ENCODE measurements at regions not wholly inside any gene's neighbourhood (a gene's known extent, or its start where the extent isn't known, plus 50 kb on each side); places are given as distances from the start of the nearest gene placed in this dataset.

- intact Hi-C loops (cut with DNase I, micrococcal nuclease), result no loop called here
- H3K4me1 ChIP-seq (ENCODE audit: low read depth), result no peaks in the 10 kb centered on the region
- DNase-seq (no peak), ATAC-seq (no peak)
- H3K36me3 ChIP-seq (ENCODE audit: low read depth), result no peaks in the 10 kb centered on the region
- TF ChIP-seq CTCF (IDR thresholded peaks at IDR 0.05), result no peak
- H3K4me3 ChIP-seq, result no peak overlapping the region
- H3K9me3 ChIP-seq, result no peaks in the 10 kb centered on the region
Measured at GRCh38 chr18:55047546-55047945, 88.3 kb upstream of the CCDC68 start.

DNA sequence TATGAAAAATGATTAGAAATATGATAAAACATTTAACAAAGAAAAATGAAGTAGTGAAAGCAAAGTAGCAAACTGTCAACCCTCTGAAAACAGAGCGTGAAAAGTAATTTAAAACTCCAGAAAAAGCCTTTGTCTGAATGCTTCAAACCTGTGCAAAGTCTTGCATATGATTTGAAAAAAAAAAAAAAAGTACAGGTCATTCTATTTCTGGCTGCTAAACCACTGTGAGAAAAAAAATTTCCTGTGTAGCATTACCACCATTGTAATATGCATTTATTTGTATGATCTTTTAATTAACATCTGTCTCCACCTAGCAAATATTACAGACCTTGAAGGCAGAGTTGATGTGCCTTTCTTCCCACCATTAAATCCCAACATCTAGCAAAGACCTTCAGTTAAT lies 82.1 kb upstream of the CCDC68 start:
- DNase-seq, result no peak
- TF ChIP-seq CTCF (IDR thresholded peaks at IDR 0.05), result no peak
- Histone ChIP-seq H3K9me3 (no peaks in the 10 kb centered on the region), H3K4me3 (no peak overlapping the region), H3K4me1 (ENCODE audit: low read depth) (no peaks in the 10 kb centered on the region), H3K36me3 (ENCODE audit: low read depth) (no peaks in the 10 kb centered on the region)
- intact Hi-C loops (cut with DNase I, micrococcal nuclease), result no loop called here
- ATAC-seq, result no peak

DNA sequence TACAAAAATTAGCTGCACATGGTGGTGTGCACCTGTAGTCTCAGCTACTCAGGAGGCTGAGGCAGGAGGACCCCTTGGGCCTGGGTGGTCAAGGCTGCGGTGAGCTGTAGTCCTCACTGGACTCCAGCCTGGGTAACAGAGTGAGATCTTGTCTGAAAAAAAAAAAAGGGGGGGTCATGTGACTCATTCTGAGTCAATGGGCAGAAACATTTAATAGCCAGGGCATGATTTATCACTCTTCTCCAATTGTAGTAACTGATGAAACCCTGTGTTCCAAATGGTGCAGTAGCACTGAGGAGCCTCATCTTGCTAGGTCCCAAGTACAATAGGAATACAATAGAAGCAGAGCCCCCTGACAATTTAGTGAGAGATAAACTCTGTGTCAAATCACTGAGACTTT lies 78.9 kb upstream of the CCDC68 start:
- intact Hi-C loops (cut with DNase I, micrococcal nuclease), result no loop called here
- no peaks in the 10 kb centered on the region for H3K9me3 ChIP-seq
- no peaks in the 10 kb centered on the region for H3K4me1 ChIP-seq (ENCODE audit: low read depth)
- no peaks in the 10 kb centered on the region for H3K36me3 ChIP-seq (ENCODE audit: low read depth)
- no peak overlapping the region for H3K4me3 ChIP-seq
- DNase-seq, result no peak
- ATAC-seq, result no peak
- TF ChIP-seq CTCF (IDR thresholded peaks at IDR 0.05), result no peak

DNA sequence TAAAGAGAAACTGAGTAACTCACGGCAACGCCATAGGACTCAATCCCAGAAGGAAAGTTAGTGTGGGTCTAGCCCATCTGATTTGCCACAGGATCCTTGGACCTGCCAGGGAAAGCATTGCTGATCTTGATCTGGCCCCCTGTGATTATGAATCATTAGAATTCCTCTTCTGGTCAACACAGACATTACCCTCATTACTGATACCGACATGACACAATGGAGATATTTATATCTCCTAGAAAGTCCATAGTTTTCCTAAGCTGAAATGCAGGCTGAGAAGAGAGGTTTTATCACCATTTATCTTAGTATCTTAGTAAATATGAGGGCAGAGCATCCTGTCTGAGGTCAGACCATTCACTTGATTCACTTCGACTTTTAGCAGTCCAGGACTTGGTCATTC lies 75.5 kb upstream of the CCDC68 start:
- TF ChIP-seq CTCF (IDR thresholded peaks at IDR 0.05), result no peak
- no peaks in the 10 kb centered on the region for H3K36me3 ChIP-seq (ENCODE audit: low read depth)

DNA sequence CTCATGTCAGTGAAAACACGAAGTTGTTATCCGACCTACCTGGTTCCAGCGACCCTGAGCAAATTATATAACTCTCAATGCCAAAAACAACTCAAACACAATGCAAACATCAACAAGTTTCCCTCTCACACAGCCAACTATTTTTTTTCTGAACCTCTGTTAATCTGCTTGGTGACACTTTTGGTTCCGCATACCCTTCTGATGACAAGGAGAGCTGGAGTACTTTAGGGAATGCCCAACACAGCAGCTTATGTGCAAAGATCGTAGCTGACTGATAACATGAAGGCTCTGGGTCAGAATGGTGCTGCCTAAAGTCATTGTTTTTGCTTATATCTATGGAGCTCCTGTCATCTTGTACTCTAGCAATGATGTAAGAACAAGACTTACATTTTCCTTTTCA lies 72.7 kb upstream of the CCDC68 start:
- Histone ChIP-seq H3K36me3 (ENCODE audit: low read depth) (no peaks in the 10 kb centered on the region), H3K4me3 (no peak overlapping the region), H3K9me3 (no peaks in the 10 kb centered on the region), H3K4me1 (ENCODE audit: low read depth) (no peaks in the 10 kb centered on the region)
- TF ChIP-seq CTCF (IDR thresholded peaks at IDR 0.05), result no peak
- no peak for ATAC-seq
- DNase-seq, result no peak
- intact Hi-C loops (cut with DNase I, micrococcal nuclease), result no loop called here

More for the DNA sequence above, 75.5 kb upstream of the CCDC68 start:
- ATAC-seq (no peak), DNase-seq (no peak)
- Histone ChIP-seq H3K9me3 (no peaks in the 10 kb centered on the region), H3K4me1 (ENCODE audit: low read depth) (no peaks in the 10 kb centered on the region), H3K4me3 (no peak overlapping the region)
- intact Hi-C loops (cut with DNase I, micrococcal nuclease), result no loop called here

- DNase-seq (no peak), ATAC-seq (no peak)
- intact Hi-C loops (cut with DNase I, micrococcal nuclease), result no loop called here
Measured at GRCh38 chr18:55031576-55031975, 72.3 kb upstream of the CCDC68 start.

More at GRCh38 chr18:55031576-55031975, 72.3 kb upstream of the CCDC68 start:
- no peak for TF ChIP-seq CTCF (IDR thresholded peaks at IDR 0.05)
- no peaks in the 10 kb centered on the region for H3K36me3 ChIP-seq (ENCODE audit: low read depth)
- no peak overlapping the region for H3K4me3 ChIP-seq
- no peaks in the 10 kb centered on the region for H3K4me1 ChIP-seq (ENCODE audit: low read depth)
- H3K9me3 ChIP-seq, result no peaks in the 10 kb centered on the region

All from mucosa of descending colon (tissue), 3 donors.